ENCODE measurements at regions not wholly inside any gene's neighbourhood (a gene's known extent, or its start where the extent isn't known, plus 50 kb on each side); places are given as distances from the start of the nearest gene placed in this dataset.

DNA sequence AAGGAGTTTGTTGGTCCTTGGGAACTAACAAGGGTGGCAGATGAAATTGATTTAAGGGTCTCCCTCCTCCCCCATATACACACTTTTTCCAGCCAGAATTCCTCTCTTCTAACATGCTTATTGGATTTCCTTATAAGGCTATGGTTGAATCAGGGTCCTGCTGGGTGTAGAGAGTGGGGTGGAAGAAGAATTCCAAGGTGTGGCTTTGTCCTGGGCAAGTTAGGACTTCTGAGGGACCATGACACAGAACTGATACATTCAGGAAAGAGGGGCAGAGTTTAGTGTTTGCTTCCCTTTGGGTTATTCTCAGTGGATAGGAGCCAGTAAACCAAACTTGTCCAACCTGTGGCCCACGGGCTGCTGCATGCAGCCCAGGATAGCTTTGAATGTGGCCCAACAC, 116.5 kb downstream of the SNX18 start:
- no peak for DNase-seq

DNA sequence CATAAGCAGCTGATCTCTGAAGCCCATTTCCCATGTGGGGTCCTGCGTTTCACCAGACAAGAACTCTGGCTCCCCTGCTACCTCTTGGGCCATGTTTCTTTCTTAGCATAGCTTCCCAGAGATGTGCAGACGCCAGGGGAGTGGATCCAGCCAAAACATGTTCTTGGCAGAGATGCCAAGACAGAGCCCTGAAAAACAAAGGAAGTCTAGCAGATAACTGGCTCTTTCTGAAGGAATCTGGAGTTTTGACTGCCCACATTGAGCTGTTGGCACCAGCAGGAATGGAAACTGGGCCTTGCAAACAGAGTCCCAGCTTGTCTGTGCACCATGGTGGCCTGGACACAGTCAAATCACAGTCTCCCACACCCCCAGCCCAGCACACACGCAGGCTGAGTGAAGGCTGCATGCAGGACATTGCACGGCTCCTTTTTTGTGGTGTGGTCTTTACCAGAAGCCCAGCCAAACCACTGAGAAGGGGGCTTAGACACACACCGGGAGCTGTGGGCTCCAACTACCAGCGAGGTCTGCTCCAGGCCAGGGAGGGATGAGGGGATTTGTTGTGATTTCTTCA, 114.7 kb downstream of the SNX18 start:
- no peak for DNase-seq

DNA sequence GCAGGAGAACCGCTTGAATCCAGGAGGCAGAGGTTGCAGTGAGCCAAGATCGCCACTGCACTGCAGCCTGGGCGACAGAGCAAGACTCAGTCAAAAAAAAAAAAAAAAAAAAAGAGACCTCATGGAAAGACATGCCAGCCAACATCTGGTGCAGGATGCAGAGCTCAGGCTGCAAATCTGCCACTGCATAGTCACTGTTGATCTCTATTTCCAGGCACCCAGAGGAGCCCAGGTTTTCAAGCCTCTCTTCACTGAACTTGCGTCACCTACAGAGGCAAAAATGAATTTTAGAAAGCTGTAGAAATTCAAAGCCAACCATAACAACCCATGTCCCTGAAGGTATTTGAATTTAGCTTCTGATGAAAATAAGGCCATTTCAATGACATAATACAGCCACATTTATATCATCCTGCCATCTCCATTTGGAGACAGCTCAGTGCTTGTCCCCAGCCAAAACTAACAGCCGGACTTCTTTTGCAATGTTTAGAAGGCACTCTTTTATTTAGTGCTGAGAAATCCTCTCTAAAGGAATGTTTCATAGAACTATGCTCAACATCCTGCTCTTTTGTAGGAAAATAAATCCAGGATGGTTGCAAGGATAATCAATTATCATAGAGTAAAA, 113.3 kb downstream of the SNX18 start:
- no peak for DNase-seq

DNA sequence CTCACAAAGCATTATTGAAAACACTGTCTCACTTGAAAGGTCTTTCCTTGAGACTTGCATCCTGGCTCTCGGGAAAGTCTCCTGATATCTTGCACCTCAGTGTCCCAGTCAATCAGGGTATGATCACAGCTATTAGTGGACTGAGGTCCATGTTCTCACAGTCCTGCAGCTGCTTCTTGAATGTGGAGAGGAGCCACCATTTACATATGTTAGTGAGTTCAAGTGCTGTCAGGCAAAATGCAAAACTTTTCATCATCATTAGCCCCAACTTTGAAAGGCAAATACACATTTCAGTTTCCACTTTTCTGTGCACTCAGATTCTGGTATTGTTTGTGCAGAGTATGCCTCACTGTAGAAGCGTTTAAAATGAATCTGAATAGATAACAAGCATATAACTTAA, 111.6 kb downstream of the SNX18 start:
- no peak for DNase-seq

DNA sequence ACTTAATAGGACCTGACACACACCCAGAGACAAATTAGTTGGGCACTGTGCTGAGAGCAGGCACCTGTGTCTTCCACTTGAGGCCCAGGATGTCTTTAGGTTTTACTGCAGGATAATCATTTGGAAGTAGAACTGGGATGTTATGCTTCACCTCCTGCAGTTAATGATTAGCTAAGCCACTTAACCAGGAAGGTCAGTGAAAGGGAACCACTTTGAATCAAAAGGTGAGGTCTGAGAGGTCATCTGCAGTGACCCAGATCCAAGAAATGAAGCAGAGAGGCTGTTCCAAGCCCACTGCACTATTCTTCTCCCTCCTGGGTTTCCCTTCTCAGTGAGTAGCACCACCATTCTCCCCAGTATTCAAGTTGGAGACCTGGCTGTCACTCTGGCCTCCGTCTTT, 110.5 kb downstream of the SNX18 start:
- DNase-seq, result no peak

DNA sequence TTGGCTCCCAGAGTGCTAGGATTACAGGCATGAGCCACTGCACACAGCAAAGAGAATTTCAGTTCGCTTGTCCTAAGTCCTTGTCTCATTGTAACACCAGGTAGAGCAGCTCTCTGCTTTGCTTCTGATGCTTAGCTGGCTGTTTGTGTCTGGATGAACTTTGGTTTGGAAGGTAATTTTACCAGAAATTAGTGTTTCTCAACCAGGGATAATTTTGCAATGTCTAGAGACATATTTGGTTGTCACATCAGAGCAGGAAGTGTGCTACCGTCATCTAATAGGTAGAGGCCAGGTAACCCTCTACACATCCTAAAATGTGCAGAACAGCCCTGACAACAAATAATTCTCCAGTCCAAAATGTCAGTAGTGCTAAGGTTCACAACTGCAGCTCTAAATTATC, 108.8 kb downstream of the SNX18 start:
- DNase-seq, result no peak

DNA sequence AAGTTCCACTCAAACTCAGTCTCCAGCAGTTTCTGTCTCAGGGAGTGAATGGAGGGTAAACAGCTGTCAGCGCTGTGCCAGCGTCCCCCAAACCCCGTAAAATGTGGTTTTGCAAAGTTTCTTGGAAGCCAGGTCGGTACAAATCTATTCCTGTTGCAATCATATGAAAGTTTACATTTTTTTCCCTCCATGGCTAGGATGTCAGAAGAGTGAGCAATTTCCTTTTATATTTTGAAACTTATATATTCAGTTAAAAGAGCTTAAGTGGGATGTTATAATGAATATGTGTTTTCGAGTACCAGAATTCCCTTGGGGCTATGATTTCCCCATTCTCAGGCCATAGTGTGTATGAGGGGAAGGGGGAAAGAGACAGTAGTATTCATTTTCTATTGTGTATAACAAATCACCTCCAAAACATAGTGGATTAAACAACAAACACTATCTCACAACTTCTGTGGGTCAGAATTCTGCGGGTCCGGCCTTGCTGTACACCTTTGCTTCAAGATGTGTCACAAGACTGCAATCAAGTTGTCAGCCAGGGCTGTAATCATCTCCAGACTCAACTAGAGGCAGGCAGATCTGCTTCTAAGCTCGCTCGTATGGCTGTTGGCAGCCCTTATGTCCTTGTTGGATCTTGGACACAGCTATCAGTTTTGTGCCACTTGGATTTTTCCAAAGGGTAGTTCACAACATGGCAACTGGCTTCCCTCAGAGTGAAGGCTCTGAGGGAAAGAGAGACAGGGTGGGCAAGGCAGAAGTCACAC, 107.4 kb downstream of the SNX18 start:
- DNase-seq, result no peak

DNA sequence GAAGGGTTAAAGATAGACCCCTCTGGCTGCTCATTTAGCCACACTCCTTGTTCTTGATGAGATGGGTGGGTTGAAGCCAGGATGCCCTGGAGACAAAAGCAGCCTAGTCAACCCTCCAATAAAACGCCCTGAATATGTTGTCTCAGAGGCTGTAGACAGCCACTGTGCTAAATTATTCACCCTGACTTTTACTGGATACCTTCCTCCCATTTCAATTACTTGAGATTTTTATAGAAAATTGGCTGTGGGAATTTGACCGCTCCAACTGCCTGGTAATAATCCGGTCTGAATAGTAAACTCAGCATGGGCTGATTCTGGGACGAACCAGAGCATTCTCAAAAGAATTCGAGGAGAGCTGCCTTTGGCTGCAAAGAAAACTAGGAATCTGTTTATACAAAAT, 104.2 kb downstream of the SNX18 start:
- DNase-seq, result no peak

DNA sequence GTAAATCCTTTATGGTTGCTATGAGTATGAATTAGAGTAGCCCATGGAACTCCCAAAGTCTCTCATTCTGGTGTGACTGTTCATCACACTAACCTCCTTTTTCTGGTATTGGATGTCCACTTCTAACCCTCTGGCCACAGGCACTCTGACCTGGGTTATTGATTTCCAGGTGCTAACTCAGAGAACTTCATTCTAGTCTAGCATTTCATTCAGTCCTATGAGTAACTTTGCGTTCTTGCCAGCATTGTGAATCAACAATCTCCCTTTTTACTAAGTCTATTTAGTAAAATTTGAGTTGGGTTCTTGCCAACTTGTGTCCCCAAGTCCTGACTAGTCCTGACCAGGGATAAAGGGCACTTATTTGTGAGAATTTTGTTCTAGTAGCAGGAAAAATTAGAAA, 103.5 kb downstream of the SNX18 start:
- no peak for DNase-seq

DNA sequence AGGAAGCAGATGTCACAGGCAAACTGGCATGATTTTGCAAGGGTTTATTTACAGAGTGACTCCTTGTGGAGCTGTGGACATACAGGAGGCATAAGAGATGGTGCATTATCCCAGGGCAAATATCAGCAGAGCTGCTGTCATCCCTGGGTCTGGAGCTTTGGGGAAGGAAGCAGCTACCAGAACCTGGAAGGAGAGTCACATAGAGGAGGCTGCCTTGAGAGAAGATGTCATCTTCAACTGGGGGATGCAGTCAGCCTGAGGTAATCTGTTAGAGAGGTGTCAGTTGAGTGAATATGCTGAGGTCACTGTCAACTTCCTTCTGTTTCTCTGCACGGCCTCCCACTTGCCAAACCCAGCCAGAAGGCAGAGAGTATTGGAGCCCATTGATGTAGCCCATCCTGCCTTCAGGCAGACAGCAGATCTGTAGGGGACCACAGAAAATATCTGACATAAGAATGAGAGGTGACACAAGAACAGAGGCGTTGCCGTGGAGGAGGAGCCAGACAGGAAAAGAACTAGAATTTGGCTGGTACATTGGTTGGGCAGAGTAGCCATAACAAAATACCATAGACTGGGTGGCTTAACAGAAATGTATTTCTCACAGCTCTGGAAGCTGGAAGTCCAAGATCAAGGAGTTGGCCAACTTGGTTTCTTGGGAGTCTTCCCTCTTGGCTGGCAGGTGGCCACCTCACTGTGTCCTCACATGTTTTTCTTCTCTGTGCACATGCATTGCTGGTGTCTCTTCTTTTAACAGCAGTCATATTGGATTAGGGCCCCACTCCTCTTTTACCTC, 102.8 kb downstream of the SNX18 start:
- no peak for DNase-seq

DNA sequence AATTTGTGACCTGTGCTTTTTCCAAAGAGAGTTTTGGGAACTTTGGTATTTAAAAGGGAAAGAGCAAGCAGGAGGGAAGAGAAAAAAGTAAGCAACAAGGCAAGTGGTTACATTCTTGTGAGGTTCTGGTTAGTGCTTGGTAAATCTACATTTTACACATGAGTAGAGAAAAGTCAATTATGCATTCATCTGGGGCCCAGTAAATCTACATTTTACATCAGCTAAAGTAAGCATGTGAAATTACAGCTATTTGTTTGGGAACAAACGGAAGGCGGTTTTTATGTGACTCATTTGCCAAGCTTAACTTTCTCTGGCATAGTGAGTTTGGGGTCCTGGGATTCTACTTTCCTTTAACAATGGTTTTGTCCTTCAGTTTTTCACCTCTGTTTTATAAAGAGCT, 102.2 kb downstream of the SNX18 start:
- DNase-seq, result no peak

DNA sequence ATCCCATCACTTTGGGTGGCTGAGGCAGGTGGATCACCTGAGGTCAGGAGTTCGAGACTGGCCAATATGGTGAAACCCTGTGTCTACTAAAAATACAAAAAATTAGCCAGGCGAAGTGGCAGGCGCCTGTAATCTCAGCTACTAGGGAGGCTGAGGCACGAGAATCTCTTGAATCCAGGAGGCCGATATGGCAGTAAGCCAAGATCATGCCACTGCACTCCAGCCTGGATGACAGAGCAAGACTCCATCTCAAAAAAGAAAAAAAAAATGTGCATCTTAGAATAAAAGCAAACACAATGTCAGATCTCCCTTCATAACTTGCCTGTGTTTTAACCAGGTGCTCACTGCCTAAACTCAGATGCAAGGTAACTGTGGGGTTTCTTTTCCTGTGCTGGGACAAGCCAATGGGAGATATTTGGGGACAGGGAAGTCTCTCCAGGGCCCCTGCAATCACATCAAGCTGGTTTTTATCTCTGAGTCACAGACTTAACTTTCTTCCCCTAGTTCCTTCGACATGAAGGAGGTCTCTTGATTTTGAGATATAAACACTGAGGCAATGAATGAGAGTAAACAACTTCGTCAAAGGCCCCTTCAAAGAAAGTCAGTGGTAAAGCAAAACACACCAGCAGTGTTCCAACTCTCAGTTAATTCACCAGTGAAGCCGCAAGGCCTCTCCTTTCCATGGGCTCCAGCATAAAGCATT, 99.1 kb downstream of the SNX18 start:
- DNase-seq, result no peak

DNA sequence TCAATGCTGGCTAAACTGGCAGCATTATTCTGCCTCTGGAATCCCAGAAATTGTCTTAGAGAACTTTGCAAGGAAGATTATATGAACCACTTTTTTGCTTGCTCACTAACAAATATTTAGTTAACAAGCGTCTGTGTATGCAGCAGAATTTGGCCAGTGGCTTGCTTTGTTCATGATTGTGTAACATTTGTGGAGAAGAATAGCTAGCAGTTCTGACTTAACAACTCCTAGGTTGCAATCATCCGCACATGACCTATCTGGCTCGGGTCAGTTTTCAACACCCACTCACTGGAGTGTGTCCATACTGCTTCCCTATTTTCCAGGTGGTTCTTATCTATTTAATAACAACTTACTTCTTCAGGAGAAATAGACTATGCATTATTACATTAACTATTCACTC, 98.5 kb downstream of the SNX18 start:
- DNase-seq, result no peak

DNA sequence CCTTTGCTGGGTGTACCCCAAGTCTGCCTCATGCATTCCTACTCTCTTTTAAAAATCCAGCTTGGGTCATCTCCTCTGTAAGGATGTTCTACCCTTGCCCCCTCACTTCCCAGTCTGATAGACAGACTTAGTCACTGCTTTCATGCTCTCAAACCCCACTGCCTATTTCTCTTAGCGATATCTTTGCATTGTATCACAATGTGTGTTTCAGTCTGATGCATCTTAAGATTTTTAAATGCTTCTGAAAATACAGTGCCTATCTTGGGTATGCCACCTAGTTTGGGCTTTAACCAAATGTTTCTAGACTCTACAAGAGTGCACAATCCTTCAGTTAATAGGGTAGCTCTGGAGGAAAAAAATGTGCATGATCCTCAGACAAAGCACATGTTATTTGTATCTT, 97.8 kb downstream of the SNX18 start:
- no peak for DNase-seq

DNA sequence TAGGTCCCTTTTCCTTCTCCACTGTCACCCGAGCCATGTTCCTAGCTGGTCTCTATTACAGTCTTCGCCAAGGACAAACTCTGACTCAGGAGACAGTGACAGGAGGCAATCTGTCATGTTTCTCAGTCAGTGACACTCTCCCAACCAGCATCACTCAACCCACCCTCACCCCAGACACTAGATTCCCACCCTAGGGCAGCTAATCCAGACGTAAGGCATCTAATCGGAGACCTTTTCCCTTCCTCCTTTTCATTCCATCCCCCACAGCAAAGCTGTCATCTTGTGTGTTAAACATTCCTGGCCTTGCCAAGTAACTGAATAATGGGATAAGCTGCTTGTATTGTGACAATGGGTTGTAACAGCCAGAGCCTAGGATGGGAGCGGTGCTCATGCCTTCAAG, 95.2 kb downstream of the SNX18 start:
- DNase-seq, result no peak

DNA sequence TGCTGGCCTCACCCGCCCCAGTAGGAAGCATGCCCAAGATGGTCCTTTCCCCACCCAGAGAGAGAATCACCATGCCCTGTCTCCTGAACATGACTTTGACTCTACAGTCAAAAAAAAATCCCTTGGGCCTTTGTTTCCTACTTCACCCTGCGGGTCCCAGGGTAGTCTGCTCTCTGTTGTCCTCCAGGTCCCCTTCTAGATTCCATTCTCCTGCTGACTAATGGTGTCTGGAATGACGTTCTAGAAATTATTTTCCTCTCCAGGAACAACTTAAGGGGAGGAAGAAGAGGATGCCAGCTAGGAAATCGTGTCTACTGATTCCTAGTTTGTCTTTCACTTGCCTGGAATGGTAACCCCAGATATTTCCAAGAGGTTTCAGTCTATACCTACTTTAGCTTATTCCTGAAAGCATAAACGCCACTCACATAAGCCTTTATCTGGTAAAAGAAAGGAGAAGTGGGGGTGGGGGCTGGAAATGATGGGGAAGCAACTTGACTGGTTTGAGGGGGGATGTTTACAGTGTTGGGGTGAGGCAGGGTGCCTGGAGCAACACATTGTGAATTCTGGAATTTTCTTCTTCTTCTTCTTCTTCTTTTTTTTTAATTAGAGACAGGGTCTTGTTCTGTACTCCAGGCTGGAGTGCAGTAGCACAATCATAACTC, 93.9 kb downstream of the SNX18 start:
- DNase-seq, result no peak

DNA sequence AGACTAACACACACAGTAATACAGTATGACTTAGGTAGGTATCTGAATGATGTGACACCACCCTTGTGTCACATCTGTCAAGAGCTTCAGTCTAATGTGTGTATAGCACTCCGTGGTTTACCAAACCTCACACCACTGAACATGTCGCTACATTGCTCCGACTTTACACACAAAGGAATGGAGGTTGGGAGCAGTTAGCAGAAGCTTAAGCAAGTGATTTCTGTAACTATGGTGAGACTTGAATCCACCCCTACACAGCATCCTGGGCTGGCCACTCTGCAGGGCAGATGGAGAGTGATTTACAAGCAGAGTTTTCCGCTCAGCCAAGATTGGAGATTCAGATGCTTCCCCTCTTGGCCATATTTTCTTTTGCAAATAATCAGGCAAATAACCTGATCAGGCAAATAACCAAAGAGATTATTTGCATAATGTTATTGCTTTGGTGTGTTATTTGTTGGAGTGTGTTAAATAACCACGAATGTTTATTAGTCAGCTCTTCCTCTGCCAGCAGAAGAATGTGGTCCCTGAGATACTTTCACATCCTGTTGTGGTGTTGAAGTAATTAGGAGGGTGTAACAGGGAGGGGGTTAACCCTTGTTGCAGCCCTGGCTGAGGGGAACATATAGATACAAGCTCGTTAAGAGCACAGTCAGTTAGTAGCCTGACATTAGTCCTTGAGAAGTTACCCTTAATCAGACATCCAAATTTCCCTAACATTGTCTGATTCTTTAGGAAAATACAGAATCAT, 92.8 kb downstream of the SNX18 start:
- DNase-seq, result no peak

DNA sequence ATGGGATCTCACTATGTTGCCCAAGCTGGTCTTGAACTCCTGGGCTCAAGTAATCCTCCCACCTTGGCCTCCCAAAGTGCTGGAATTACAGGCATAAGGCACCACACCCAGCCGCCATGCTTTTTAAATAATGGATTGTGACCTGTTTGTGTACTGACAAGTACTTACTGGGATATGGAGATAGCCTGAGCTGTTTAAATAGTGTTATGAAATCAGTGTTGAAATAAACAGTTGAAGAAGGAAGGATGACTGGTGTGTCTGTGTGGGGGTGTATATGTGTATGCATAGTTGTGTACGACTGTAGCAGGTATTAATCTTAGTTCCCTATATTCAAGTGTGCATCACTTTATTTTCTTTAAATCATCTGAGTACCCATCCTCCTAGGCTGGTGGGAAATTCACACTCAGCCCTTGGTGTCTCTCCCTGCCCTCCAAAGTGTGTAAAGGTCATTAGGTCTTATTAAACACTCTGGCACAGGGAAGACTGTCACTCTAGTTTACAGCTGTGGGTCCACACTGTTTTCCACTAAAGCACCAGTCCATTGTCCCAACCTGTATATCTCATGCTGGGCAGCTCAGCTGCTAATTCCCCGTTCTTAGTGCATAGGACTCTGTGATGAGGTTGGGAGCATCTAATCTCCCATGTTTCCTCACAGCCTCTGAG, 91.0 kb downstream of the SNX18 start:
- DNase-seq, result no peak

DNA sequence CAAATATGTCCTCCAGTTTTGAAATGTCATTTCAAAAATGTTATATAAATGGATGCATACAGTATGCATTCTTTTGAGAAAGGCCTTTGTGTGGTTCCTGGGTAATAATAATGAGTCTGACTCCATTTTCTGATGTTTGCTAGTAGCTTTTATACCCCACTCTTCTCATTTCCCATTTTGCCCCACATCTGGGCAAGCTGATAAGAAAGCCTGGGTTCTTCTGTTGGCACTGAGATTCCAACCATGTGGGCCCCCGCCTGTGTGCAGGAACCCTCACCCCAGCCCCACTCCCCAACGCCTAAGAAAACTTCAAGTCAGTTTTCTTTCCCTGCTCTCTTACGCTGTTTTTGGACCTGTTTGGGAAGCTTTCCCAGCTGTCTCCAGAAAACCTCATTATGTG, 89.4 kb downstream of the SNX18 start:
- DNase-seq, result no peak

DNA sequence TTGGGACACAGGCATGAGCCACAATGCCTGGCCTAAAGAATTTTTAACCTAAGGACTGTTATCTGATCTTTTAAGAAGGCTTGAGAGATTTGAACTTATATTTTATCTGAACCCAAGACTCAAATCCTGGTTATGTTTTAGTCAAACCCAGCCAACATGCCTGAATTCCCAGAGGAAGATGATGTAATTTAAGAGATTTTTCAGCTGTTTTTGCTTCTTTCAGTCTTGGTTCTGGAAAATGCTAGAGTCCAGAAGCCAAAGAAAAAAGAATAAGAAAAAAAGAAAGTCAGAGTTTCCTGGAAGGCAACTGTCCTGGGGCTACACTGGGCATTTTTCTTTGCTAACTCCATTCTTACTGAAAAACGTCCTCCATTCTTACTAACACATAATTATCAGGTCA, 85.8 kb downstream of the SNX18 start:
- DNase-seq, result no peak

DNA sequence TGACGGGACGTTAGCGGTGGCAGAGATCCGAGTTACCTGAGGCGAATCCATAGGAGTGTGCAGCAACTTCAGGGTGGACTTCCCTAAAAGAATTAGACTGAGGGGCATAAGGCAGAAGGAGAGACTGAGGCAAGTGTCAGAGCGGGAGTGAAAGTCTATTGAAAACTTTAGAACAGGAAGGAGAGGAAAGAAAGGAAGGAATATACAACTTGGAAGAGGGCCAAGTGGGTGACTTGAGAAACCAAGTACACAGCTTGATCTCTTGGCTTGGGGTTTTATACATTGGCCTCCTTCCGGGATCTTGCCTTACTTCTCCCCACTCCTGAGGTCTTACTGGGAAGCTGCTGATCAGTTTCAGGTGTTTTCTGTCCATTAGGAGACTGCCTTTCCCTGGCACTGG, 84.9 kb downstream of the SNX18 start:
- DNase-seq, result no peak
